ENCODE measurements at regions not wholly inside any gene's neighbourhood (a gene's known extent, or its start where the extent isn't known, plus 50 kb on each side); places are given as distances from the start of the nearest gene placed in this dataset.

GRCh38 chr13:111048387-111048786, 66.7 kb upstream of the ARHGEF7 start:
- Histone ChIP-seq H3K4me3 (no peak overlapping the region), H3K4me1 (replicated peaks; ENCODE audit: insufficient read depth) (no peaks in the 10 kb centered on the region), H3K9me2 (ENCODE audit: insufficient read depth) (no peaks in the 10 kb centered on the region), H3K27ac (no peak overlapping the region), H3K4me2 (no peak overlapping the region), H3K79me2 (ENCODE audit: low read depth) (no peaks in the 10 kb centered on the region), H3K36me3 (ENCODE audit: low read depth) (no peaks in the 10 kb centered on the region), H4K20me1 (ENCODE audit: insufficient read depth) (no peaks in the 10 kb centered on the region), H3K9me3 (ENCODE audit: insufficient read depth, low read depth) (no peaks in the 10 kb centered on the region), H3K27me3 (ENCODE audit: insufficient read depth, low read depth) (no peaks in the 10 kb centered on the region), H3F3A (ENCODE audit: insufficient read depth, low read depth) (no peaks in the 10 kb centered on the region), H2AFZ (no peak overlapping the region)
- ChIA-PET POLR2A (ENCODE audit: unreplicated experiment) (no interaction called here), CTCF (no interaction called here)
- BruUV-seq (replicated peaks): no TSS peak
- DNase-seq: no peak
- intact Hi-C loops (cut with micrococcal nuclease; ENCODE audit: unreplicated experiment): no loop called here
- TF ChIP-seq EZH2 (IDR thresholded peaks at IDR 0.05; ENCODE audit: low read depth) (no peak), CTCF (conservative IDR thresholded peaks at IDR 0.05) (no peak)

GRCh38 chr13:111047326-111047725, 67.8 kb upstream of the ARHGEF7 start:
- H3K4me1 ChIP-seq (replicated peaks; ENCODE audit: insufficient read depth): no peaks in the 10 kb centered on the region
- ChIA-PET POLR2A (ENCODE audit: unreplicated experiment) (no interaction called here), CTCF (no interaction called here)
- no peaks in the 10 kb centered on the region for H3K27me3 ChIP-seq (ENCODE audit: insufficient read depth, low read depth)
- H3F3A ChIP-seq (ENCODE audit: insufficient read depth, low read depth): no peaks in the 10 kb centered on the region
- no peaks in the 10 kb centered on the region for H3K36me3 ChIP-seq (ENCODE audit: low read depth)
- no peak overlapping the region for H3K27ac ChIP-seq
- intact Hi-C loops (cut with micrococcal nuclease; ENCODE audit: unreplicated experiment): no loop called here
- DNase-seq: no peak
- no peaks in the 10 kb centered on the region for H3K9me3 ChIP-seq (ENCODE audit: insufficient read depth, low read depth)
- TF ChIP-seq EZH2 (IDR thresholded peaks at IDR 0.05; ENCODE audit: low read depth) (no peak), CTCF (conservative IDR thresholded peaks at IDR 0.05) (no peak)
- H3K4me3 ChIP-seq: no peak overlapping the region
- no peaks in the 10 kb centered on the region for H3K79me2 ChIP-seq (ENCODE audit: low read depth)
- H2AFZ ChIP-seq: no peak overlapping the region
- no peak overlapping the region for H3K4me2 ChIP-seq
- BruUV-seq (replicated peaks): no TSS peak
- no peaks in the 10 kb centered on the region for H4K20me1 ChIP-seq (ENCODE audit: insufficient read depth)
- H3K9me2 ChIP-seq (ENCODE audit: insufficient read depth): no peaks in the 10 kb centered on the region

- TF ChIP-seq EZH2 (IDR thresholded peaks at IDR 0.05; ENCODE audit: low read depth) (no peak), CTCF (conservative IDR thresholded peaks at IDR 0.05) (no peak)
- Histone ChIP-seq H3F3A (ENCODE audit: insufficient read depth, low read depth) (no peaks in the 10 kb centered on the region), H3K79me2 (ENCODE audit: low read depth) (no peaks in the 10 kb centered on the region), H3K27ac (no peak overlapping the region), H2AFZ (no peak overlapping the region), H3K4me2 (no peak overlapping the region), H4K20me1 (ENCODE audit: insufficient read depth) (no peaks in the 10 kb centered on the region), H3K27me3 (ENCODE audit: insufficient read depth, low read depth) (no peaks in the 10 kb centered on the region), H3K36me3 (ENCODE audit: low read depth) (no peaks in the 10 kb centered on the region), H3K9me3 (ENCODE audit: insufficient read depth, low read depth) (no peaks in the 10 kb centered on the region), H3K4me3 (no peak overlapping the region), H3K9me2 (ENCODE audit: insufficient read depth) (no peaks in the 10 kb centered on the region), H3K4me1 (replicated peaks; ENCODE audit: insufficient read depth) (no peaks in the 10 kb centered on the region)
- ChIA-PET CTCF (no interaction called here), POLR2A (ENCODE audit: unreplicated experiment) (no interaction called here)
- no TSS peak for BruUV-seq (replicated peaks)
- DNase-seq: no peak
- intact Hi-C loops (cut with micrococcal nuclease; ENCODE audit: unreplicated experiment): no loop called here
These were observed 68.4 kb upstream of the ARHGEF7 start for GRCh38 chr13:111046590-111047141.
